Neural cell (in vitro differentiated cells): ENCODE measurements at regions not wholly inside any gene's neighbourhood (a gene's known extent, or its start where the extent isn't known, plus 50 kb on each side); places are given as distances from the start of the nearest gene placed in this dataset.

Experiments used
- H2AFZ ChIP-seq: fragments of 200-600, 300-800 bp; sonication (generic), shearing (Covaris generic); 2 replicates; pipeline ENCODE4 v1.6.0; 2014; ENCODE audit warnings: low read depth, mild to moderate bottlenecking, antibody characterized with exemption, low read length, moderate library complexity
- H3F3A ChIP-seq: fragments of 200-600 bp; shearing (Covaris generic); 2 replicates; pipeline ENCODE4 v1.6.1; 2016; ENCODE audit warnings: mild to moderate bottlenecking, moderate library complexity, mixed read lengths, antibody characterized with exemption, low read length; ENCODE audit not compliant: insufficient read depth, poor library complexity, severe bottlenecking
- H3K27ac ChIP-seq: fragments of 200-600, 300-800 bp; sonication (generic), shearing (Covaris generic); 2 replicates; pipeline ENCODE4 v1.5.1; 2014; ENCODE audit warnings: mild to moderate bottlenecking, low read length, moderate library complexity
- H3K27me3 ChIP-seq: fragments of 300-800, 200-600 bp; sonication (generic), shearing (Covaris generic); 2 replicates; pipeline ENCODE4 v1.6.0; 2014; ENCODE audit warnings: mild to moderate bottlenecking, low read depth, low read length, moderate library complexity; ENCODE audit not compliant: insufficient read depth
- H3K36me3 ChIP-seq: fragments of 300-800, 200-600 bp; sonication (generic), shearing (Covaris generic); 2 replicates; pipeline ENCODE4 v1.5.1; 2014; ENCODE audit warnings: mild to moderate bottlenecking, antibody characterized with exemption, low read length, moderate library complexity; ENCODE audit not compliant: insufficient read depth
- H3K4me2 ChIP-seq: fragments of 300-800, 200-600 bp; sonication (generic), shearing (Covaris generic); 2 replicates; pipeline ENCODE4 v1.6.0; 2014; ENCODE audit warnings: mild to moderate bottlenecking, low read length
- H3K4me3 ChIP-seq: fragments of 300-800, 200-600 bp; sonication (generic), shearing (Covaris generic); 2 replicates; pipeline ENCODE4 v1.5.1; 2014; ENCODE audit warnings: mild to moderate bottlenecking, low read length, moderate library complexity
- H3K79me2 ChIP-seq: fragments of 200-600 bp; shearing (Covaris generic); replicated peaks from 2 replicates; pipeline ENCODE4 v1.6.0; 2014; ENCODE audit warnings: mild to moderate bottlenecking, low read length, moderate library complexity; ENCODE audit not compliant: insufficient read depth
- H3K9ac ChIP-seq: fragments of 300-800, 200-600 bp; sonication (generic), shearing (Covaris generic); 2 replicates; pipeline ENCODE4 v1.6.1; 2016; ENCODE audit warnings: mild to moderate bottlenecking, low read length, mixed read lengths
- H3K9me2 ChIP-seq: fragments of 200-600 bp; shearing (Covaris generic); 2 replicates; pipeline ENCODE4 v1.6.1; 2016; ENCODE audit warnings: mild to moderate bottlenecking, low read length, mixed read lengths; ENCODE audit not compliant: insufficient read depth
- H3K9me3 ChIP-seq: fragments of 200-600, 300-800 bp; sonication (generic), shearing (Covaris generic); 2 replicates; pipeline ENCODE4 v1.6.1; 2016; ENCODE audit warnings: mild to moderate bottlenecking, mixed run types, low read length, moderate library complexity, mixed read lengths
- H4K20me1 ChIP-seq: fragments of 200-600 bp; shearing (Covaris generic); 2 replicates; pipeline ENCODE4 v1.6.1; 2016; ENCODE audit warnings: mild to moderate bottlenecking, mixed run types; ENCODE audit not compliant: insufficient read depth
- CTCF ChIP-seq: fragments of 450-650 bp; IDR thresholded peaks from 2 replicates; pipeline ENCODE4 v1.5.1; 2014; ENCODE audit warnings: antibody characterized with exemption, mild to moderate bottlenecking, moderate library complexity; ENCODE audit not compliant: poor library complexity, severe bottlenecking
- EP300 ChIP-seq: fragments of 450-650 bp; conservative IDR thresholded peaks from 2 replicates; pipeline ENCODE4 v1.6.1; 2014; ENCODE audit warnings: antibody characterized with exemption, mild to moderate bottlenecking, moderate library complexity; ENCODE audit not compliant: poor library complexity, severe bottlenecking
- EZH2 ChIP-seq: fragments of 200-600, 300-800 bp; shearing (Covaris generic), sonication (generic); IDR thresholded peaks from 2 replicates; pipeline ENCODE4 v1.6.1; 2014; ENCODE audit warnings: antibody characterized with exemption, low read length, borderline replicate concordance, mild to moderate bottlenecking; ENCODE audit not compliant: insufficient read depth, poor library complexity, severe bottlenecking
- MXI1 ChIP-seq: fragments of 450-650 bp; conservative IDR thresholded peaks from 2 replicates; pipeline ENCODE4 v1.6.1; 2014; ENCODE audit warnings: antibody characterized with exemption, mild to moderate bottlenecking; ENCODE audit not compliant: poor library complexity, severe bottlenecking
- POLR2AphosphoS5 ChIP-seq: IDR thresholded peaks from 2 replicates; pipeline ENCODE4 v1.6.1; 2012
- RAD21 ChIP-seq: fragments of 450-650 bp; conservative IDR thresholded peaks from 2 replicates; pipeline ENCODE4 v1.6.1; 2014; ENCODE audit warnings: antibody characterized with exemption, mild to moderate bottlenecking, moderate library complexity
- SMC3 ChIP-seq: fragments of 450-650 bp; conservative IDR thresholded peaks from 2 replicates; pipeline ENCODE4 v1.6.1; 2014; ENCODE audit warnings: antibody characterized with exemption, mild to moderate bottlenecking, moderate library complexity; ENCODE audit not compliant: poor library complexity
- TAF1 ChIP-seq: IDR thresholded peaks from 2 replicates; pipeline ENCODE4 v1.6.1; 2012; ENCODE audit warnings: low read depth
- TF ChIP-seq, protein P1 (sequence below): IDR thresholded peaks from 2 replicates; pipeline ENCODE4 v1.6.1; 2012; ENCODE audit warnings: borderline replicate concordance

DNA sequence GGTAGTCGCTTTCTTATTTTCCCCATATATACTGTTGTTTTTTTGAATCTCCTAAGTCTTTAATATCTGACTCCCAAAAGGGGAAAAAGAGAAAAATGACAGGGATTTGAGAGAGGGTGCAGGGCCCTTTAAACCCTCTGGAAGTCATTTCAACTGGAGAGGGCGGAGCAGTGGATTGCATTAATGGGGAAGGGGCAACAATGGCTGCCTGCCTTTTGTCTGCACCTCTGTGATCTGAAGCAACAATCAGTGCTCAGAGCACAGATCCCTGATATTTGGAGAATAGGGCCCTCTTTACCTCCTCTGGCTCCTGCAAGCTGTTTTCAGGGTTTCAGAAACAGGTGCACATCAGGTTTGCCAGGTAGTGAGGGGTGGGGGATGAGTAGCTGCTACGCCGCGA, 1458.3 kb upstream of the TENM3 start:
- Histone ChIP-seq H3K9me3 (no peaks in the 10 kb centered on the region), H4K20me1 (no peaks in the 10 kb centered on the region), H3K9ac (no peak overlapping the region), H3K9me2 (no peaks in the 10 kb centered on the region), H3K36me3 (no peaks in the 10 kb centered on the region), H2AFZ (no peak overlapping the region), H3K4me3 (no peak overlapping the region), H3K4me2 (no peak overlapping the region), H3K27me3 (no peaks in the 10 kb centered on the region), H3K27ac (no peak overlapping the region), H3K79me2 (no peaks in the 10 kb centered on the region), H3F3A (no peaks in the 10 kb centered on the region)
- TF ChIP-seq, protein P1, sequence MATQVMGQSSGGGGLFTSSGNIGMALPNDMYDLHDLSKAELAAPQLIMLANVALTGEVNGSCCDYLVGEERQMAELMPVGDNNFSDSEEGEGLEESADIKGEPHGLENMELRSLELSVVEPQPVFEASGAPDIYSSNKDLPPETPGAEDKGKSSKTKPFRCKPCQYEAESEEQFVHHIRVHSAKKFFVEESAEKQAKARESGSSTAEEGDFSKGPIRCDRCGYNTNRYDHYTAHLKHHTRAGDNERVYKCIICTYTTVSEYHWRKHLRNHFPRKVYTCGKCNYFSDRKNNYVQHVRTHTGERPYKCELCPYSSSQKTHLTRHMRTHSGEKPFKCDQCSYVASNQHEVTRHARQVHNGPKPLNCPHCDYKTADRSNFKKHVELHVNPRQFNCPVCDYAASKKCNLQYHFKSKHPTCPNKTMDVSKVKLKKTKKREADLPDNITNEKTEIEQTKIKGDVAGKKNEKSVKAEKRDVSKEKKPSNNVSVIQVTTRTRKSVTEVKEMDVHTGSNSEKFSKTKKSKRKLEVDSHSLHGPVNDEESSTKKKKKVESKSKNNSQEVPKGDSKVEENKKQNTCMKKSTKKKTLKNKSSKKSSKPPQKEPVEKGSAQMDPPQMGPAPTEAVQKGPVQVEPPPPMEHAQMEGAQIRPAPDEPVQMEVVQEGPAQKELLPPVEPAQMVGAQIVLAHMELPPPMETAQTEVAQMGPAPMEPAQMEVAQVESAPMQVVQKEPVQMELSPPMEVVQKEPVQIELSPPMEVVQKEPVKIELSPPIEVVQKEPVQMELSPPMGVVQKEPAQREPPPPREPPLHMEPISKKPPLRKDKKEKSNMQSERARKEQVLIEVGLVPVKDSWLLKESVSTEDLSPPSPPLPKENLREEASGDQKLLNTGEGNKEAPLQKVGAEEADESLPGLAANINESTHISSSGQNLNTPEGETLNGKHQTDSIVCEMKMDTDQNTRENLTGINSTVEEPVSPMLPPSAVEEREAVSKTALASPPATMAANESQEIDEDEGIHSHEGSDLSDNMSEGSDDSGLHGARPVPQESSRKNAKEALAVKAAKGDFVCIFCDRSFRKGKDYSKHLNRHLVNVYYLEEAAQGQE: no peak
- TF ChIP-seq TAF1 (no peak), MXI1 (no peak), SMC3 (no peak), POLR2AphosphoS5 (no peak), EZH2 (no peak), CTCF (no peak), RAD21 (no peak), EP300 (no peak)

DNA sequence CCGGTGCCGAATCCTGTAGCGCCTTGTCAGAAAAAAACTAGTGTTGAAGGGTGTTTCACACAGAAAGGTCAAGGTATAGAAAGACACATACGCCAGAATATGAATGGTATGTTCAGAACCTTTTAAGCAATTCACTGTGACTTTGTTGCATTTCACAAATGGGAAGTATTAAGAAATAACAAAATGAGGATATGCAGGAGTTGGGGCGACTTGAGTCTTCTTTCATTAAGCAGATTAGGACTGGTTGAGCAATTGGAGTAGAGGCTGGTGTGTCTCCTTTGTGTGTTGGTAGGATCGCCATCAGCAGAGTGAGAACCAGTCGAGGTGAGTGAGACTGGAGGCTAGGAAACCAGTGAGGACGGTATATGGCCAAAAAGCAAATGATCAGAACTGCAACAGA, 1454.5 kb upstream of the TENM3 start:
- Histone ChIP-seq H4K20me1 (no peaks in the 10 kb centered on the region), H3K9me2 (no peaks in the 10 kb centered on the region), H3K36me3 (no peaks in the 10 kb centered on the region), H3K9ac (no peak overlapping the region), H3K27ac (no peak overlapping the region), H3K4me2 (no peak overlapping the region), H3K79me2 (no peaks in the 10 kb centered on the region), H3K4me3 (no peak overlapping the region), H3K9me3 (no peaks in the 10 kb centered on the region), H3F3A (no peaks in the 10 kb centered on the region), H2AFZ (no peak overlapping the region), H3K27me3 (no peaks in the 10 kb centered on the region)
- TF ChIP-seq, protein P1: no peak
- TF ChIP-seq EZH2 (no peak), RAD21 (no peak), POLR2AphosphoS5 (no peak)
